RPMI8226 (cell line): ENCODE measurements at regions not wholly inside any gene's neighbourhood (a gene's known extent, or its start where the extent isn't known, plus 50 kb on each side); places are given as distances from the start of the nearest gene placed in this dataset.

Experiments
- DNase-seq: peaks from one replicate; pipeline ENCODE4 v3.0.0-alpha.2; 2015

DNA sequence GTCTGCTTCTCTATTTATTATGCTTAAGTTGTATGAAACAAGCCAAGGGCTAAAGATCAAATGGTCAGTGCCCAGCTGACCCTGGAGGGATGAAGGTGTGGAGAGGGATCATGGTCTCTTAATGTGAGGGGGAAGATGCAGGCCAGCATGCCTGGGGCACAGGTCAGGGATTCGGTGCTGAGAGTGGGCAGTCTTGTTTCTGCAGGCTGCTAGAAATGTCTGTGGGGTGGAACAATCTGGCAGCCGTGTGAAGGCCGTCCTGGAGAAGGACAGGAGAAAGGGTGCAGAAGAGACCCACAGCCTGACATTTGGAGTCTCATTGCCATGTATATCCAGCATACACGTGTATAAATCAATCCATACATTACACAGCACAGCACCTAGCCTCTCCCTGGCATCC is 258.3 kb upstream of the MOCS1 start:
- no peak for DNase-seq

DNA sequence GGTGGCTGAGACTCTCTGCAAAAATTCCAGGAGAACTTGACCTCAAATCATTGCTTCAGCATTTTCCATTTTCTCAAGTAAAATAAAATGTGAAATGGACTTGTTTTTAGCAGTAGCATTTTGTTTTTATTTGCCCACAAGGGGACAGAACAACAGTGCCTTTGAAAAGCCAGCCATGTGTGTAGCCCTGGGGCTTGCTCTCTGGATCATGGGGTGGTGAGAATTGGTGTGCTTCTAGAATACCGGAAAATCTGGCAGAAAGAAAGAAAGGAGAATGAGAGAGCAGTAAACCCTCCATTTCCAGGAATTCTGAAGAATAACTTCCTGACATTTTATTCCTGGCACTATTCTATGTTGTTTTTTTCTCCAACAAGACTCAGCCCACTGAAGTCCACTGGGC is 254.7 kb upstream of the MOCS1 start:
- DNase-seq = no peak

DNA sequence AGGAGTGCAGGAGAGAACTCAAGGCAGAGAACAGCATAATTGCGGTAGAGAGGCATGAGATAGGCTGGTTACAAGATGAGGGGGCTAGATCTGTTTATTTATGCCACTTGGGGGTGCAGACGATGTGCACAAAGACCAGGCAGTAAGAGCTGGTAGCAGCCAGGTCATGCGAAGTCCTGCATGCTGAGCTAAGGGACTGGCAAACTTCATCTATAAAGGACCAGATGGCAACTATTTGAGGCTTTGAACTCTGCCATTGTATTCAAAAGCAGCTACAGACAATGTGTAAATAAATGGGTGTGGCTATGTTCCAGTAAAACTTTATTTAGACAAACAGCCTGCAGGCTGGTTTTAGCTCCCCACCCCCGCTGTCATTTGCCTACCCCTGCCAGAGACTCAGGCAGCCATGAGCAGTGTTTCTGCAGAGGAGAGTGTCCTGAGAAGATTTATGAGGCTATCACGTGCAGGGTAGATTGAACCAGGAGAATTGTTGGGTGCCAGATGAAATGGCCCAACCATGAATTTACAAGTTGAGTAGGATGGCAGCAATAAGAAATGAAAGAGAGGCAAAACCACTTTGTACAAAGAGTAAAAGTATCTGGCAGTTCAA is 253.4 kb upstream of the MOCS1 start:
- no peak for DNase-seq

GRCh38 chr6:40185486-40185885 is 251.2 kb upstream of the MOCS1 start:
- DNase-seq = no peak

- DNase-seq = no peak
These were observed 249.6 kb upstream of the MOCS1 start for GRCh38 chr6:40183902-40184301.

DNA sequence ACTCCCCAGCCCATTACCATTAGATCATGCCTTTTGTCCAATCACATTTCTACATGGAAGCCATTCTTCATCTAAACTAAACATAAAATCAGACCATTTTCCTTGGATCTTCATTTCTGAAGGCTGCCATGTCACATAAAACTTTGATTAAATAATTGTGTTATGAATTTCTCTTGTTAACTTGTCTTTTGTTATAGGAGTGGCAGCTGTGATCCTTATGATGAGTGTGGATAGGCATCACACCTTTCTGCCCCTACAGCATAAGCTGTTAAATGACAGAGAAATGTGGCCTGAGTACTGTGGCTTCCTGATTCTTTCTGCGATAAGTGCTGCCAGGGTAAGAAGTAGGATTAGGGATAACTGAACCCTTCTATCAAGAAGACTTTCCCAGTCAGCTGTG is 247.1 kb upstream of the MOCS1 start:
- DNase-seq = no peak

- DNase-seq = no peak
These were observed 246.0 kb upstream of the MOCS1 start for GRCh38 chr6:40180271-40180670.

GRCh38 chr6:40179496-40179895 is 245.2 kb upstream of the MOCS1 start:
- no peak for DNase-seq

GRCh38 chr6:40177598-40177997 is 243.3 kb upstream of the MOCS1 start:
- DNase-seq = no peak

GRCh38 chr6:40176152-40176551 is 241.9 kb upstream of the MOCS1 start:
- DNase-seq = no peak

DNA sequence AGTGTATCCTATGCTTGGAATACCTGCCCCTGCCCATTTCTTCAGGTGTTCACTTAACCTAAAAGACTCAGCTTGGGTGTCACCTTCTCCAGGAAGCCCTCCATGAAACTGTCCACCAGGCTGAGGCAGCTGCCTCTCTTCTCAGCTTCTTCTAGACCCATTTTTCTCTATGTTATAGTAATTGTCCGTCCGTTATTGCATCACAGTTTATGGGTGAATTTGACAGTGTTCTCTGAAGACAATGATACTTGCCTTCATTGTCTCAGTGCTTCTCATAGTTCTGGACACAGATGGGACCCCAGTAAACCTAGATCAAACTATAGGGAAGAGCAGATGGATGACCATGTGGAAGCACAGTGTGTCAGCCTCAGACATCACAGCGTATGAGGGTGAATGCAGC is 238.0 kb upstream of the MOCS1 start:
- no peak for DNase-seq

DNA sequence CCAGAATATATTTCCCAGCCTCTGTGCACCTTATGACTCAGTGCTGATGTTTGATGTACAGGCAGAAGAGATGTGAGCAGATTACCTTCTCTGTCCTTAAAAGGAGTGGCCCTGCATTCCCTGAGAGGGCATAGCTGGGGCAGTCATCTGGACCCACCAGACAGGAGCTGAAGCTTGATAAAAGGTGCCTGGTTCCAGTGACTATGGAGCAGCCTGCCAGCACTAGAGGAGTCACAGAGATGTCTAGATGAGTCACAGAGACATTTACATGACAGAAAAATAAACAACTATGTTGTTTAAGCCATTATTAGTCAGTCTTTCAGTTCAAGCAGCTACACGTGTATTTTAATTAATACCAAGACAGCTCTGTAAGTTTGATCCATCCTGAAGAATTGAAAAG is 237.1 kb upstream of the MOCS1 start:
- no peak for DNase-seq

DNA sequence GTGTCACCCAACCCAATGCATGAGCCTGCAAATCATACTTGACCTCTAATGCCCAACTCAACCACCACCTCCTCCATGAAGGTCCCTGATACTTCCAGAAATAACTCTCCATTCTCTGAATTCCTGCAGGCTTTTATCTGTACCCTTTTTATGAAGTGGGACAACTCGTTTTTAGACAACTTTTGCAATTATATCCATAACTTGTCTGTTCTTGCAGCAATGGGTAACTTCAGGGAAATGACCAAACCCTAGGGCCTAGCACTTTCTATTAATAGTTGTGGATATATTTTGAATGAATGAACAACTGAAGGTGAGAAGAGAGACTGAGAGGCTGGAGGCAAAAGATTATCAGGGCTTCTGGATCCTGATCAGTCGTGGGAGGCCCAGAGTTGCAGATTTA is 236.6 kb upstream of the MOCS1 start:
- no peak for DNase-seq

DNA sequence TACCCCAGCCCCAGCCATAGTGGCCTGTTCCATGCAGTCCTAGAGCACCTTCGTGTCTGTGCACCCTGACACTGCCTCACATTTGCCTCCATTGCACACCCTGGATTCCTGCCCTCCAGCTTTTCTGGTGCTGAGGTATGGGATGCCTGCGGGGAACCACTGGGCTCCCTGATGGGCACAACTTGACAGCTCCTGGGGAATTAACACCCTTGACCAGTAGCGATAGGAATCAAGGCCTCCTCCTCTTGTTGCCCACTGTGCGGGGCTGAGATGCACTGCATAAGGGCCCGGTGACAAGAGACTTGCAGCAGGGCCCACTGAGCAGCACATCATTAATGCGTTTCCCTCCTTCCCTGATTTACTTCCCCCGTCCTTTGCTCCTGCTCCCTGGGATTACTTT is 235.6 kb upstream of the MOCS1 start:
- no peak for DNase-seq

DNA sequence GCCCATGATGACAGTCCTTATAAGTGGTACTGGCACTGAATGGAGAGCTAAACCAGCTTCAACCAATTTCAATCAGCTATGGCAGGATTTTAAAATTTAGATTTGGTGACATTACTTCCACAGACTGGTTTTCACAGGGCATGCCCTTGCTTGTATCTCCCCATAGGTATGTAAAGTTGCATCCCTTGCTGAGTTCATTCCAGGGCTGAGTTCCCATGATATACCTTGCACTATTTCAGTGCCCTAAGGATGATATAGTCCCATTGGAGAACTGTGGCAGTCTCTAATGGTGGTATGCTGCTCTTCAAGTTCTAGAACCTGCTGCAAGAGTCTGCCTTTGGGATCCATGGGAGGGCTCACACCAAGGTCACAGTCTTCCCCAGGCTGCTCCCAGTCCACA is 232.7 kb upstream of the MOCS1 start:
- DNase-seq = no peak

DNA sequence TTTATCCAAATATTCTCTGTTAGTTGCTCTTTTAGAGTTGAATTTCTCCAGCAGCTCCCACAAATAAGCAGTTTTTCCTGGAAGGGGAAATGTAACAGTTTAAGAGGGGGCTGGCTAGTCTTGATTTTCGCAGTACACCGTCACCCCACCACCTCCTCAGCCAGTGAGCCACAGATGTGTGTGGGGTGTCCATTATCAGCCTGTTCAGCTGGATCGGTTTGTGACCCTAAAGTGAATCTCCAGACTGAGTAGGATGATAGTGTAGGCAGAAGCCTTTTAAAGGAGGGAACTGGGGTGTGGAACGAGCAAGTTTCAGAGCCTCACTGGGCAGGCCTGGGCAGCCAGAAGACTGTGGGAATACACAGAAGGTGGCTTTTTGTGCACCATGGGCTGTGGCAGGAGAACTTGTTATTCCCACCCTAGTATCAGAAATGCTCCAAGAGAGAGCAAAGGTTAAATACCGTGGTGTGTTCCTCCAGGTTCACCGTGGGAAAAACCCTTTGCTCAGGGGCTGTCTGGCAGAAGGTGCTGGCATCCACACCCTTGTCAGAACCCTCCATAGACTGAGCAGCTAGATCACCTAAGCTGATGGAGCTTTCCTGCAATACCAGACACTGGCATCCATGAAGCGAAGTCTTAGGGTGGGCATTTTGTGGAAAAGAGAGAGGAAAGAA is 230.9 kb upstream of the MOCS1 start:
- DNase-seq = no peak

GRCh38 chr6:40164345-40164755 is 230.1 kb upstream of the MOCS1 start:
- peak; percentile 68 for DNase-seq

GRCh38 chr6:40163924-40164323 is 229.7 kb upstream of the MOCS1 start:
- DNase-seq = no peak

- no peak for DNase-seq
These were observed 227.8 kb upstream of the MOCS1 start for GRCh38 chr6:40162074-40162473.

- DNase-seq = peak; percentile 26
These were observed 226.6 kb upstream of the MOCS1 start for GRCh38 chr6:40160826-40161225.

DNA sequence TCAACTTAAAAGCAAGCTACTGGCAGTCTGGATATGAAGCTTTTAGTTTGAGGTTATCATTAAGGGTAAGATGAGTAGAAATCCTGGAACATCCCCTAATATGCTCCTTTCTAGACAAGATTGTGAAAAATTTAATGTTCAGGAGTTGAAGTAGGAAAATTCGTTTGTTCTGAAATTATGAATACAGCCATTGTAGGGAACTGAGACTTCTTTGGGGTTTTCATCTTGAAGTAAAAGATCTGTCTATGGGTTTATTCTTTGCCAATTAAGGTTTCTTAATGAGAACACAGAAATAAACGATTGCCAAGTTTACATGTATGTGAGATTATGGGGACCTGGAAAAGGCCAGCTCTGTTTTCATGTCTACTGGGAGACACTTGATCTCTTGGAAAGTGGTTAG is 225.6 kb upstream of the MOCS1 start:
- no peak for DNase-seq

- DNase-seq = no peak
These were observed 218.6 kb upstream of the MOCS1 start for GRCh38 chr6:40152701-40153436.

DNA sequence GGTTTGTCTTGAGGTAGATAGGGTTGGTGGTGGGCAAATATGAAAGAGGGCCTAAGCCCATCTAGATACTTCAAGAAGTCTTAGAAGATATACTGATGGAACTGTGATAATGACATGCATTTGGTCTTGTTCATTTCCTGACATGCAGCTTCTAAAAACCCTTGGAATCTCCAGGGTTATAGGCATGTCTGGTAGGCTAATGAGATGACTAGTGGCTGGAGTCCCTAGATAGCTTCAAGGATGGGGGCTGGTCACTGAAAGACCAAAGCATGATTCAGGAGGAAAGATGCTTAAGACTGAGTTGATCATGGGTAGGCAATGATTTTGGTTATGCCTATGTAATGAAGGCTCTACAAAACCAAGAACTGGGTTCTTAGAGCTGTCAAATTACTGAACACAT is 217.9 kb upstream of the MOCS1 start:
- DNase-seq = no peak

DNA sequence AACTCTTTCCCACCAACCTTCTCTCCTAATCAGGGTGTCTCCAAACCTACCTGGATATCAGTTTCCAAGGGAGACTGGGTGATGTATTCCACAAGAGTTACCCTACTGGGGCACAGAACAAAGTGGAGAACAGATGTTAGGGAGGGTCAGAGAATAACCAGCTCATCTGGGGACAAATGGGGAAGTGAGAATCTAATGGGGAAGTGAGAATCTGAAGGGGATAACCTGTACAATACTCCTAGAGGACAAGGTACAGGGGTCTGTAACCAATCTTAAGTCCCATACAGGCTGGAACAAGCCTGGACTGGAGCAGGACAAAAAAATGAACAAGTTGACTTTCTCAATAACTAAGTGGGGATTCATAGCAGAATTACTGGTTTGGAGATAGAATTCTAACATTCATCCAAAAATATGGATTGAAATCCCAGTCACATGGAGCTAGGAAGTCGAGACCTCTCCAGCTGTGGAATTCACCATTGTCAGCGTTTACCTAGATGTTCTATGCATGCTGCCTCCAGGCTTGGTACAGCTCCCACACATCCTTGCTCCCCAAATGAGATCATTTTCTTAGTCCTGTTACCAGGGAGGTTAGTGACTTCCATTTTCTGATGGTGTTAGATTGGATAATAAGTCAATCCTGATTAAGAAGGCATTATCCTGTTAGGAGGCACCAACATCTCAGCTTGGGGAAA is 214.8 kb upstream of the MOCS1 start:
- peak; percentile 80 for DNase-seq
